ENCODE measurements at regions not wholly inside any gene's neighbourhood (a gene's known extent, or its start where the extent isn't known, plus 50 kb on each side); places are given as distances from the start of the nearest gene placed in this dataset.

GRCh38 chr2:217349251-217349650 lies 489.4 kb upstream of the TNP1 start:
- TF ChIP-seq CTCF (IDR thresholded peaks at IDR 0.05; ENCODE audit: borderline replicate concordance, extremely low read depth, low read length, poor library complexity, severe bottlenecking) (no peak), EZH2 (IDR thresholded peaks at IDR 0.05; ENCODE audit: borderline replicate concordance, low read depth, low read length, severe bottlenecking) (no peak)
